HuH-7.5 (cell line): ENCODE measurements at regions not wholly inside any gene's neighbourhood (a gene's known extent, or its start where the extent isn't known, plus 50 kb on each side); places are given as distances from the start of the nearest gene placed in this dataset.

Experiments used
- DNase-seq: peaks from one replicate; pipeline ENCODE4 v3.0.0; 2011; ENCODE audit warnings: low spot score

GRCh38 chr1:81149649-81150325 lies 650.9 kb upstream of the ADGRL2 start:
- no peak for DNase-seq

- no peak for DNase-seq
Observed at GRCh38 chr1:81144240-81144825, 656.4 kb upstream of the ADGRL2 start.

- DNase-seq: no peak
Observed at GRCh38 chr1:81142099-81142826, 658.5 kb upstream of the ADGRL2 start.

GRCh38 chr1:81135524-81135923 lies 665.2 kb upstream of the ADGRL2 start:
- no peak for DNase-seq

- DNase-seq: no peak
Observed at GRCh38 chr1:81129776-81130175, 671.0 kb upstream of the ADGRL2 start.

GRCh38 chr1:81129366-81129765 lies 671.4 kb upstream of the ADGRL2 start:
- DNase-seq: no peak

- no peak for DNase-seq
Observed at GRCh38 chr1:81128079-81128478, 672.7 kb upstream of the ADGRL2 start.

- no peak for DNase-seq
Observed at GRCh38 chr1:81126989-81127581, 673.6 kb upstream of the ADGRL2 start.

- DNase-seq: no peak
Observed at GRCh38 chr1:81125672-81126071, 675.1 kb upstream of the ADGRL2 start.

- no peak for DNase-seq
Observed at GRCh38 chr1:81121306-81121705, 679.4 kb upstream of the ADGRL2 start.

GRCh38 chr1:81119319-81119718 lies 681.4 kb upstream of the ADGRL2 start:
- DNase-seq: no peak

- DNase-seq: no peak
Observed at GRCh38 chr1:81118550-81118949, 682.2 kb upstream of the ADGRL2 start.

- no peak for DNase-seq
Observed at GRCh38 chr1:81115422-81115821, 685.3 kb upstream of the ADGRL2 start.

GRCh38 chr1:81114191-81114590 lies 686.5 kb upstream of the ADGRL2 start:
- no peak for DNase-seq

- DNase-seq: no peak
Observed at GRCh38 chr1:81113688-81114087, 687.0 kb upstream of the ADGRL2 start.

- no peak for DNase-seq
Observed at GRCh38 chr1:81111818-81112217, 688.9 kb upstream of the ADGRL2 start.

GRCh38 chr1:81109038-81109437 lies 691.7 kb upstream of the ADGRL2 start:
- DNase-seq: no peak

GRCh38 chr1:81097860-81098259 lies 702.9 kb upstream of the ADGRL2 start:
- DNase-seq: no peak

- DNase-seq: no peak
Observed at GRCh38 chr1:81073580-81073979, 727.2 kb upstream of the ADGRL2 start.

GRCh38 chr1:81071969-81072753 lies 728.6 kb upstream of the ADGRL2 start:
- no peak for DNase-seq

GRCh38 chr1:81071072-81071858 lies 729.5 kb upstream of the ADGRL2 start:
- no peak for DNase-seq
